ENCODE measurements at regions not wholly inside any gene's neighbourhood (a gene's known extent, or its start where the extent isn't known, plus 50 kb on each side); places are given as distances from the start of the nearest gene placed in this dataset.

DNA sequence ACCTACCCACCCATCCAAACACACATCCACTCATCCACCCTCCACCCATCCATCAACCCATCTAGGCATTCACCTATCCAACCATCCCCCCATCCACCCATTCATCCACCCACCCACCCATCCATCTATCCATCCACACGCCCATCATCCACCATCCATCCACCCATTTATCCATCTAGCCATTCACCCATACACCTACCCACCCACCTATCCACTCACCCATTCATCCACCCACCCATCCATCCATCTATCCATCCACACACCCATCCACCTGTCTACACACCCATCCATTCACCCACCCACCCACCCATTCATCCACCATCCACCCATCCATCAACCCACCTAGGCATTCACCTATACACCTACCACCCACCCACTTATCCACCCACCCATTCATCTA lies 72.6 kb upstream of the GALNT9 start:
- POLR2A ChIA-PET (ENCODE audit: unreplicated experiment): no interaction called here
- Histone ChIP-seq H3K27me3 (ENCODE audit: insufficient read depth, low read depth) (peaks cover 90% of the 10 kb centered on the region), H4K20me1 (ENCODE audit: insufficient read depth) (no peaks in the 10 kb centered on the region), H2AFZ (no peak overlapping the region), H3F3A (ENCODE audit: insufficient read depth, low read depth) (no peaks in the 10 kb centered on the region), H3K27ac (no peak overlapping the region), H3K36me3 (ENCODE audit: low read depth) (no peaks in the 10 kb centered on the region), H3K4me1 (replicated peaks; ENCODE audit: insufficient read depth) (no peaks in the 10 kb centered on the region), H3K9me2 (ENCODE audit: insufficient read depth) (no peaks in the 10 kb centered on the region), H3K4me2 (no peak overlapping the region), H3K4me3 (no peak overlapping the region), H3K9me3 (ENCODE audit: insufficient read depth, low read depth) (no peaks in the 10 kb centered on the region), H3K79me2 (ENCODE audit: low read depth) (no peaks in the 10 kb centered on the region)
- BruUV-seq (replicated peaks): no TSS peak
- TF ChIP-seq EZH2 (IDR thresholded peaks at IDR 0.05; ENCODE audit: low read depth): no peak
- TF ChIP-seq, protein P1, sequence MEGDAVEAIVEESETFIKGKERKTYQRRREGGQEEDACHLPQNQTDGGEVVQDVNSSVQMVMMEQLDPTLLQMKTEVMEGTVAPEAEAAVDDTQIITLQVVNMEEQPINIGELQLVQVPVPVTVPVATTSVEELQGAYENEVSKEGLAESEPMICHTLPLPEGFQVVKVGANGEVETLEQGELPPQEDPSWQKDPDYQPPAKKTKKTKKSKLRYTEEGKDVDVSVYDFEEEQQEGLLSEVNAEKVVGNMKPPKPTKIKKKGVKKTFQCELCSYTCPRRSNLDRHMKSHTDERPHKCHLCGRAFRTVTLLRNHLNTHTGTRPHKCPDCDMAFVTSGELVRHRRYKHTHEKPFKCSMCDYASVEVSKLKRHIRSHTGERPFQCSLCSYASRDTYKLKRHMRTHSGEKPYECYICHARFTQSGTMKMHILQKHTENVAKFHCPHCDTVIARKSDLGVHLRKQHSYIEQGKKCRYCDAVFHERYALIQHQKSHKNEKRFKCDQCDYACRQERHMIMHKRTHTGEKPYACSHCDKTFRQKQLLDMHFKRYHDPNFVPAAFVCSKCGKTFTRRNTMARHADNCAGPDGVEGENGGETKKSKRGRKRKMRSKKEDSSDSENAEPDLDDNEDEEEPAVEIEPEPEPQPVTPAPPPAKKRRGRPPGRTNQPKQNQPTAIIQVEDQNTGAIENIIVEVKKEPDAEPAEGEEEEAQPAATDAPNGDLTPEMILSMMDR (conservative IDR thresholded peaks at IDR 0.05): no peak
- intact Hi-C loops (cut with micrococcal nuclease; ENCODE audit: unreplicated experiment): no loop called here
- no peak for DNase-seq
- CTCF ChIA-PET: no interaction called here

GRCh38 chr12:132400011-132400641 lies 70.7 kb upstream of the GALNT9 start:
- CTCF ChIA-PET: no interaction called here
- POLR2A ChIA-PET (ENCODE audit: unreplicated experiment): no interaction called here
- H3K36me3 ChIP-seq (ENCODE audit: low read depth): no peaks in the 10 kb centered on the region
- no peak overlapping the region for H2AFZ ChIP-seq
- no peak overlapping the region for H3K4me2 ChIP-seq
- TF ChIP-seq, protein P1 (conservative IDR thresholded peaks at IDR 0.05): no peak
- no peaks in the 10 kb centered on the region for H3K79me2 ChIP-seq (ENCODE audit: low read depth)
- DNase-seq: no peak
- no peaks in the 10 kb centered on the region for H3K4me1 ChIP-seq (replicated peaks; ENCODE audit: insufficient read depth)
- no peaks in the 10 kb centered on the region for H4K20me1 ChIP-seq (ENCODE audit: insufficient read depth)
- H3K27me3 ChIP-seq (ENCODE audit: insufficient read depth, low read depth): peaks cover 90% of the 10 kb centered on the region
- no TSS peak for BruUV-seq (replicated peaks)
- H3F3A ChIP-seq (ENCODE audit: insufficient read depth, low read depth): no peaks in the 10 kb centered on the region
- no peak overlapping the region for H3K27ac ChIP-seq
- H3K9me2 ChIP-seq (ENCODE audit: insufficient read depth): no peaks in the 10 kb centered on the region
- H3K4me3 ChIP-seq: no peak overlapping the region
- H3K9me3 ChIP-seq (ENCODE audit: insufficient read depth, low read depth): no peaks in the 10 kb centered on the region
- intact Hi-C loops (cut with micrococcal nuclease; ENCODE audit: unreplicated experiment): no loop called here

- H3K9me2 ChIP-seq (ENCODE audit: insufficient read depth): no peaks in the 10 kb centered on the region
- POLR2A ChIA-PET (ENCODE audit: unreplicated experiment): no interaction called here
- H3K27me3 ChIP-seq (ENCODE audit: insufficient read depth, low read depth): peaks cover 82% of the 10 kb centered on the region
- CTCF ChIA-PET: no interaction called here
- intact Hi-C loops (cut with micrococcal nuclease; ENCODE audit: unreplicated experiment): no loop called here
- H3K9me3 ChIP-seq (ENCODE audit: insufficient read depth, low read depth): peaks cover 5% of the 10 kb centered on the region; the same call in 1 of the 2 replicates
- no peaks in the 10 kb centered on the region for H4K20me1 ChIP-seq (ENCODE audit: insufficient read depth)
- BruUV-seq (replicated peaks): no TSS peak
- no peaks in the 10 kb centered on the region for H3K79me2 ChIP-seq (ENCODE audit: low read depth)
- H2AFZ ChIP-seq: no peak overlapping the region
- TF ChIP-seq EZH2 (IDR thresholded peaks at IDR 0.05; ENCODE audit: low read depth): no peak
- TF ChIP-seq, protein P1 (conservative IDR thresholded peaks at IDR 0.05): no peak
- H3K4me2 ChIP-seq: no peak overlapping the region
- peaks cover 6% of the 10 kb centered on the region for H3F3A ChIP-seq (ENCODE audit: insufficient read depth, low read depth)
- no peak overlapping the region for H3K27ac ChIP-seq
- no peaks in the 10 kb centered on the region for H3K36me3 ChIP-seq (ENCODE audit: low read depth)
- no peaks in the 10 kb centered on the region for H3K4me1 ChIP-seq (replicated peaks; ENCODE audit: insufficient read depth)
- no peak for DNase-seq
- no peak overlapping the region for H3K4me3 ChIP-seq
Observed at GRCh38 chr12:132399092-132400010, 70.0 kb upstream of the GALNT9 start.
